HuH-7.5 (cell line): ENCODE measurements at regions not wholly inside any gene's neighbourhood (a gene's known extent, or its start where the extent isn't known, plus 50 kb on each side); places are given as distances from the start of the nearest gene placed in this dataset.
"Not testable (repeated sequence)": the region's sequence is repeated elsewhere in the genome, so short reads cannot be mapped to it uniquely, and the experiment has no call there.

Experiments
- DNase-seq: peaks from one replicate; pipeline ENCODE4 v3.0.0; 2011; ENCODE audit warnings: low spot score

- DNase-seq = no peak
These were observed 593.2 kb upstream of the ZNF804A start for GRCh38 chr2:184004948-184005672.

- no peak for DNase-seq
These were observed 591.3 kb upstream of the ZNF804A start for GRCh38 chr2:184006998-184007397.

- no peak for DNase-seq
These were observed 571.4 kb upstream of the ZNF804A start for GRCh38 chr2:184026961-184027360.

GRCh38 chr2:184030245-184030644 lies 568.1 kb upstream of the ZNF804A start:
- DNase-seq = no peak

- DNase-seq = no peak
These were observed 567.3 kb upstream of the ZNF804A start for GRCh38 chr2:184030989-184031388.

GRCh38 chr2:184031402-184032147 lies 566.8 kb upstream of the ZNF804A start:
- no peak for DNase-seq

GRCh38 chr2:184032983-184033382 lies 565.3 kb upstream of the ZNF804A start:
- no peak for DNase-seq

- DNase-seq = no peak
These were observed 561.1 kb upstream of the ZNF804A start for GRCh38 chr2:184037273-184037672.

GRCh38 chr2:184039493-184039892 lies 558.8 kb upstream of the ZNF804A start:
- no peak for DNase-seq

GRCh38 chr2:184040230-184040629 lies 558.1 kb upstream of the ZNF804A start:
- no peak for DNase-seq

- no peak for DNase-seq
These were observed 557.3 kb upstream of the ZNF804A start for GRCh38 chr2:184041077-184041476.

- no peak for DNase-seq
These were observed 556.6 kb upstream of the ZNF804A start for GRCh38 chr2:184041777-184042176.

- no peak for DNase-seq
These were observed 550.8 kb upstream of the ZNF804A start for GRCh38 chr2:184047536-184047935.

GRCh38 chr2:184049566-184049965 lies 548.8 kb upstream of the ZNF804A start:
- DNase-seq = no peak

- no peak for DNase-seq
These were observed 545.0 kb upstream of the ZNF804A start for GRCh38 chr2:184053326-184053725.

GRCh38 chr2:184054419-184054818 lies 543.9 kb upstream of the ZNF804A start:
- DNase-seq = not testable (repeated sequence)

- DNase-seq = no peak
These were observed 540.4 kb upstream of the ZNF804A start for GRCh38 chr2:184057910-184058309.

- DNase-seq = not testable (repeated sequence)
These were observed 538.1 kb upstream of the ZNF804A start for GRCh38 chr2:184060268-184060667.

- no peak for DNase-seq
These were observed 530.8 kb upstream of the ZNF804A start for GRCh38 chr2:184067502-184067901.

GRCh38 chr2:184072470-184072869 lies 525.9 kb upstream of the ZNF804A start:
- no peak for DNase-seq

GRCh38 chr2:184078496-184078895 lies 519.8 kb upstream of the ZNF804A start:
- DNase-seq = no peak

GRCh38 chr2:184091456-184091855 lies 506.9 kb upstream of the ZNF804A start:
- DNase-seq = no peak

GRCh38 chr2:184113696-184114403 lies 484.5 kb upstream of the ZNF804A start:
- DNase-seq = no peak
